Caco-2 (cell line): ENCODE measurements at regions not wholly inside any gene's neighbourhood (a gene's known extent, or its start where the extent isn't known, plus 50 kb on each side); places are given as distances from the start of the nearest gene placed in this dataset.

Experiments used
- BruUV-seq: library from RNA; stranded (reverse); fragments of 400-500 nt; replicated peaks from 2 replicates; lab custom pipeline; 2021; lab: Mats Ljungman, UMichigan
- CTCF ChIA-PET: fragments of 300-600 bp; sonication (Branson Sonifier 250); formaldehyde crosslinking; loops from one replicate; lab custom pipeline; 2022; ENCODE audit warnings: antibody characterized with exemption; lab: Charles Lee
- POLR2A ChIA-PET: fragments of 300-600 bp; sonication (Branson Sonifier 250); formaldehyde crosslinking; loops from one replicate; lab custom pipeline; 2022; ENCODE audit warnings: antibody characterized with exemption; lab: Charles Lee
- DNase-seq, 2 experiments: peaks; one replicate each; pipeline versions ENCODE4 v3.0.0 to v3.0.0-alpha.2; 2020 to 2022
- H3K27me3 ChIP-seq: replicated peaks from 2 replicates; pipeline ENCODE4 v1.6.0; 2011; ENCODE audit warnings: low read length; ENCODE audit not compliant: control insufficient read depth, insufficient read depth
- H3K36me3 ChIP-seq: 2 replicates; pipeline ENCODE4 v1.5.1; 2011; ENCODE audit warnings: low read length; ENCODE audit not compliant: control insufficient read depth, insufficient read depth
- H3K4me1 ChIP-seq: fragments of 250-450 bp; sonication (Bioruptor Pico); 2 replicates; pipeline ENCODE4 v1.5.1; 2020; ENCODE audit warnings: mild to moderate bottlenecking
- H3K4me3 ChIP-seq: 2 replicates; pipeline ENCODE4 v1.5.1; 2011; ENCODE audit warnings: low read depth, mild to moderate bottlenecking, control low read depth, low read length
- H3K9me3 ChIP-seq: fragments of 250-450 bp; sonication (Bioruptor Pico); 2 replicates; pipeline ENCODE4 v1.5.1; 2020; ENCODE audit warnings: mild to moderate bottlenecking, moderate library complexity
- H3K27ac Mint-ChIP-seq: one replicate; pipeline ENCODE4 v1.8.0; 2022; ENCODE audit warnings: mixed read lengths; ENCODE audit not compliant: unreplicated experiment
- H3K27me3 Mint-ChIP-seq: one replicate; pipeline ENCODE4 v1.8.0; 2022; ENCODE audit warnings: mixed read lengths; ENCODE audit not compliant: insufficient read depth, unreplicated experiment
- H3K36me3 Mint-ChIP-seq: one replicate; pipeline ENCODE4 v1.8.0; 2022; ENCODE audit warnings: mild to moderate bottlenecking, mixed read lengths; ENCODE audit not compliant: insufficient read depth, unreplicated experiment
- H3K4me1 Mint-ChIP-seq: one replicate; pipeline ENCODE4 v1.8.0; 2022; ENCODE audit warnings: low read depth, mixed read lengths; ENCODE audit not compliant: unreplicated experiment
- H3K4me3 Mint-ChIP-seq: one replicate; pipeline ENCODE4 v1.8.0; 2022; ENCODE audit warnings: mild to moderate bottlenecking, moderate library complexity, mixed read lengths; ENCODE audit not compliant: unreplicated experiment
- H3K9me3 Mint-ChIP-seq: one replicate; pipeline ENCODE4 v1.8.0; 2022; ENCODE audit warnings: mixed read lengths; ENCODE audit not compliant: unreplicated experiment
- intact Hi-C: fragments of 100-400 bp; cut with micrococcal nuclease; formaldehyde crosslinking; loops from one replicate; pipeline ENCODE4 v1.10.0; 2022; ENCODE audit not compliant: unreplicated experiment
- TF ChIP-seq, protein P1 (sequence below), 2 experiments: fragments of 200-600 bp in 1 of 2; IDR thresholded peaks; 1 replicate in 1 of 2; 2 replicates in 1 of 2; pipeline versions ENCODE4 v1.5.1 to v1.8.0; 2011 to 2022; ENCODE audit warnings: antibody characterized with exemption in 1 of 2, control low read depth in 1 of 2, inconsistent platforms in 1 of 2, low read depth in 1 of 2, low read length in 1 of 2, mild to moderate bottlenecking in 1 of 2, moderate library complexity in 1 of 2; ENCODE audit not compliant: insufficient read depth in 1 of 2, severe bottlenecking in 1 of 2, unreplicated experiment in 1 of 2

GRCh38 chr5:73312872-73313510 lies 135.6 kb downstream of the FOXD1 start:
- no peak for DNase-seq
- Histone ChIP-seq H3K27me3 (no peaks in the 10 kb centered on the region), H3K9me3 (no peaks in the 10 kb centered on the region), H3K36me3 (no peaks in the 10 kb centered on the region), H3K4me1 (no peaks in the 10 kb centered on the region), H3K4me3 (no peak overlapping the region)
- TF ChIP-seq, protein P1, sequence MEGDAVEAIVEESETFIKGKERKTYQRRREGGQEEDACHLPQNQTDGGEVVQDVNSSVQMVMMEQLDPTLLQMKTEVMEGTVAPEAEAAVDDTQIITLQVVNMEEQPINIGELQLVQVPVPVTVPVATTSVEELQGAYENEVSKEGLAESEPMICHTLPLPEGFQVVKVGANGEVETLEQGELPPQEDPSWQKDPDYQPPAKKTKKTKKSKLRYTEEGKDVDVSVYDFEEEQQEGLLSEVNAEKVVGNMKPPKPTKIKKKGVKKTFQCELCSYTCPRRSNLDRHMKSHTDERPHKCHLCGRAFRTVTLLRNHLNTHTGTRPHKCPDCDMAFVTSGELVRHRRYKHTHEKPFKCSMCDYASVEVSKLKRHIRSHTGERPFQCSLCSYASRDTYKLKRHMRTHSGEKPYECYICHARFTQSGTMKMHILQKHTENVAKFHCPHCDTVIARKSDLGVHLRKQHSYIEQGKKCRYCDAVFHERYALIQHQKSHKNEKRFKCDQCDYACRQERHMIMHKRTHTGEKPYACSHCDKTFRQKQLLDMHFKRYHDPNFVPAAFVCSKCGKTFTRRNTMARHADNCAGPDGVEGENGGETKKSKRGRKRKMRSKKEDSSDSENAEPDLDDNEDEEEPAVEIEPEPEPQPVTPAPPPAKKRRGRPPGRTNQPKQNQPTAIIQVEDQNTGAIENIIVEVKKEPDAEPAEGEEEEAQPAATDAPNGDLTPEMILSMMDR (IDR thresholded peaks at IDR 0.05; ENCODE audit: insufficient read depth in 1 of 2, low read depth in 1 of 2, low read length in 1 of 2, severe bottlenecking in 1 of 2, unreplicated experiment in 1 of 2): no peak
- peaks cover 2% of the 10 kb centered on the region for H3K9me3 Mint-ChIP-seq
- no TSS peak for BruUV-seq
- no peak overlapping the region for H3K4me3 Mint-ChIP-seq
- no peaks in the 10 kb centered on the region for H3K4me1 Mint-ChIP-seq
- H3K27ac Mint-ChIP-seq: no peak overlapping the region
- intact Hi-C loops: no loop called here
- ChIA-PET POLR2A (no interaction called here), CTCF (interaction anchor here (1.3 kb wide), 1 partner anchor 138 kb away, joined by 8 read pairs; no protein-coding TSS in a partner anchor)
- H3K36me3 Mint-ChIP-seq: no peaks in the 10 kb centered on the region
- H3K27me3 Mint-ChIP-seq: peaks cover 3% of the 10 kb centered on the region

DNA sequence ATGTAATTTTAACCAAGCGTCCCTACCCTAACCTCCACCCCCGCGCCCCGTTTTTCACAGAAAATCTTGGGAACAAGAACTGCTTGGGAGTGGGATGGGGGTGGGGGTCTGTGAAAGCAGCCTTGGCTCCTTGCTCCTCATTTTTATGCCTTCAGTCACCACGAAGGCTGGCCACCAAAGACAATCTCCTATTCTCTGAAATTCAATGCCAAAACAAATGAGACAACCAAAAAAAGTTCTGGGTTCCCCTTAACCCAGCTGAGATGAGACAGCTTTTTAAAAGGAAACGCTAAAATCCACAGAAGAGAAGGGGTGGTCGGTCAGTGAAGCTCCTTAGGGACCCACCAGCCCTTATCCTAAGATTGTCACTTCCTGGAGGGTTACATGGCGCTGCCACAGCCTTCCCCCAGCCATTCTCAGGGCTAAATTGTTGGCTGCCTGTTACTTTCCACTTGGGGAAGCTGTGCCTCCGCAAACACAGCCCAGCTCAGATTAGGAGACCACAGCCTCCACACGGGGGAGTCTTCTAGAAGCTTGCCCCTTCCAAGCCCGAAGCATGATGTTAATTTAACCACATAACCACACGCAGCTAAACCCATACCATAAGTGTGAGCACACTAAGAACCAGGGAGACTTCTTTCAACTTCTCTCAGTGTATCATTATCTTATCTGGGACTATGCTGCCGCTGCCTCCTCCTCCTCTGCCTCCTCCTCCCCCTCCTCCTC lies 136.3 kb downstream of the FOXD1 start:
- Histone ChIP-seq H3K4me3 (no peak overlapping the region), H3K27me3 (no peaks in the 10 kb centered on the region), H3K9me3 (no peaks in the 10 kb centered on the region), H3K4me1 (no peaks in the 10 kb centered on the region), H3K36me3 (no peaks in the 10 kb centered on the region)
- CTCF ChIA-PET: interaction anchor here (1.3 kb wide), 1 partner anchor 139 kb away, joined by 8 read pairs; no protein-coding TSS in a partner anchor
- Mint-ChIP-seq H3K4me1 (no peaks in the 10 kb centered on the region), H3K27me3 (peaks cover 3% of the 10 kb centered on the region), H3K36me3 (no peaks in the 10 kb centered on the region), H3K27ac (no peak overlapping the region), H3K9me3 (no peaks in the 10 kb centered on the region), H3K4me3 (no peak overlapping the region)
- no TSS peak for BruUV-seq
- intact Hi-C loops: no loop called here
- TF ChIP-seq, protein P1 (IDR thresholded peaks at IDR 0.05; ENCODE audit: insufficient read depth in 1 of 2, low read depth in 1 of 2, low read length in 1 of 2, severe bottlenecking in 1 of 2, unreplicated experiment in 1 of 2): peak in 1 of 2 experiments; percentile 34
- DNase-seq: peak; percentile 29 to 44
- POLR2A ChIA-PET: no interaction called here

GRCh38 chr5:73311291-73312110 lies 137.1 kb downstream of the FOXD1 start:
- POLR2A ChIA-PET: no interaction called here
- no peaks in the 10 kb centered on the region for H3K9me3 ChIP-seq
- H3K4me3 ChIP-seq: no peak overlapping the region
- TF ChIP-seq, protein P1 (IDR thresholded peaks at IDR 0.05; ENCODE audit: insufficient read depth in 1 of 2, low read depth in 1 of 2, low read length in 1 of 2, severe bottlenecking in 1 of 2, unreplicated experiment in 1 of 2): no peak
- CTCF ChIA-PET: interaction anchor here (1.3 kb wide), 1 partner anchor 140 kb away, joined by 8 read pairs; no protein-coding TSS in a partner anchor
- Mint-ChIP-seq H3K4me3 (no peak overlapping the region), H3K27me3 (peaks cover 3% of the 10 kb centered on the region), H3K4me1 (no peaks in the 10 kb centered on the region), H3K36me3 (no peaks in the 10 kb centered on the region), H3K9me3 (no peaks in the 10 kb centered on the region), H3K27ac (no peak overlapping the region)
- intact Hi-C loops: no loop called here
- H3K4me1 ChIP-seq: no peaks in the 10 kb centered on the region
- H3K27me3 ChIP-seq: no peaks in the 10 kb centered on the region
- BruUV-seq: no TSS peak
- no peaks in the 10 kb centered on the region for H3K36me3 ChIP-seq
- no peak for DNase-seq
